Activated CD4-positive, alpha-beta T cell treated with anti-CD3 and anti-CD28 coated beads, Interleukin-2, amount 10 ng/mL, durations not matched to agents 24 days and 14 days (primary cell): ENCODE measurements at regions not wholly inside any gene's neighbourhood (a gene's known extent, or its start where the extent isn't known, plus 50 kb on each side); places are given as distances from the start of the nearest gene placed in this dataset.
"Not testable (repeated sequence)": the region's sequence is repeated elsewhere in the genome, so short reads cannot be mapped to it uniquely, and the experiment has no call there.

ENCODE experiments used
- DNase-seq: peaks from one replicate; pipeline ENCODE4 v3.0.0; 2022
- H3K27ac Mint-ChIP-seq: one replicate; pipeline ENCODE4 v1.8.0; 2022; ENCODE audit warnings: mild to moderate bottlenecking, mixed read lengths
- H3K27me3 Mint-ChIP-seq: one replicate; pipeline ENCODE4 v1.8.0; 2022; ENCODE audit warnings: mixed read lengths
- H3K36me3 Mint-ChIP-seq: one replicate; pipeline ENCODE4 v1.8.0; 2022; ENCODE audit warnings: low read depth, mild to moderate bottlenecking, mixed read lengths
- H3K4me1 Mint-ChIP-seq: one replicate; pipeline ENCODE4 v1.8.0; 2021; ENCODE audit warnings: mixed read lengths
- H3K4me3 Mint-ChIP-seq: one replicate; pipeline ENCODE4 v1.8.0; 2022; ENCODE audit warnings: mild to moderate bottlenecking, moderate library complexity, mixed read lengths
- H3K9me3 Mint-ChIP-seq: one replicate; pipeline ENCODE4 v1.8.0; 2021; ENCODE audit warnings: mixed read lengths
- intact Hi-C: fragments of 100-400 bp; cut with micrococcal nuclease; formaldehyde crosslinking; loops from one replicate; pipeline ENCODE4 v1.15.1; 2023

GRCh38 chr7:46912692-46913091 is 669.2 kb downstream of the TNS3 start:
- Mint-ChIP-seq H3K36me3 (no peaks in the 10 kb centered on the region), H3K9me3 (no peaks in the 10 kb centered on the region), H3K4me1 (no peaks in the 10 kb centered on the region), H3K4me3 (no peak overlapping the region), H3K27ac (no peak overlapping the region), H3K27me3 (no peaks in the 10 kb centered on the region)
- DNase-seq = no peak
- intact Hi-C loops = no loop called here

GRCh38 chr7:46909601-46910051 is 672.3 kb downstream of the TNS3 start:
- no peak overlapping the region for H3K27ac Mint-ChIP-seq

GRCh38 chr7:46908770-46909169 is 673.1 kb downstream of the TNS3 start:
- no peak for DNase-seq
- Mint-ChIP-seq H3K27ac (no peak overlapping the region), H3K27me3 (no peaks in the 10 kb centered on the region), H3K9me3 (no peaks in the 10 kb centered on the region), H3K4me1 (no peaks in the 10 kb centered on the region), H3K4me3 (no peak overlapping the region), H3K36me3 (no peaks in the 10 kb centered on the region)
- intact Hi-C loops = no loop called here

More at GRCh38 chr7:46909601-46910051, 672.3 kb downstream of the TNS3 start:
- H3K36me3 Mint-ChIP-seq = no peaks in the 10 kb centered on the region
- no peak overlapping the region for H3K4me3 Mint-ChIP-seq
- H3K27me3 Mint-ChIP-seq = no peaks in the 10 kb centered on the region
- no peaks in the 10 kb centered on the region for H3K4me1 Mint-ChIP-seq
- intact Hi-C loops = no loop called here
- DNase-seq = no peak
- H3K9me3 Mint-ChIP-seq = no peaks in the 10 kb centered on the region

- not testable (repeated sequence) for H3K9me3 Mint-ChIP-seq, H3K4me3 Mint-ChIP-seq, H3K4me1 Mint-ChIP-seq
Observed at GRCh38 chr7:46904523-46904922, 677.4 kb downstream of the TNS3 start.

GRCh38 chr7:46902463-46902862 is 679.4 kb downstream of the TNS3 start:
- H3K9me3 Mint-ChIP-seq = peaks cover 12% of the 10 kb centered on the region
- H3K27me3 Mint-ChIP-seq = no peaks in the 10 kb centered on the region
- intact Hi-C loops = no loop called here
- no peak for DNase-seq
- H3K36me3 Mint-ChIP-seq = no peaks in the 10 kb centered on the region
- no peak overlapping the region for H3K4me3 Mint-ChIP-seq
- H3K27ac Mint-ChIP-seq = no peak overlapping the region
- no peaks in the 10 kb centered on the region for H3K4me1 Mint-ChIP-seq

More at GRCh38 chr7:46904523-46904922, 677.4 kb downstream of the TNS3 start:
- H3K27me3 Mint-ChIP-seq, DNase-seq, H3K27ac Mint-ChIP-seq, intact Hi-C loops, H3K36me3 Mint-ChIP-seq: not testable (repeated sequence)

- no peaks in the 10 kb centered on the region for H3K36me3 Mint-ChIP-seq
- H3K9me3 Mint-ChIP-seq = peaks cover 12% of the 10 kb centered on the region
- H3K4me3 Mint-ChIP-seq = no peak overlapping the region
- H3K4me1 Mint-ChIP-seq = no peaks in the 10 kb centered on the region
- no peak overlapping the region for H3K27ac Mint-ChIP-seq
- intact Hi-C loops = no loop called here
- DNase-seq = no peak
- H3K27me3 Mint-ChIP-seq = no peaks in the 10 kb centered on the region
Observed at GRCh38 chr7:46900312-46901263, 681.3 kb downstream of the TNS3 start.

- intact Hi-C loops = no loop called here
Observed at GRCh38 chr7:46897381-46897780, 684.5 kb downstream of the TNS3 start.

GRCh38 chr7:46886669-46887374 is 695.1 kb downstream of the TNS3 start:
- no peak for DNase-seq
- H3K4me1 Mint-ChIP-seq = no peaks in the 10 kb centered on the region
- no peaks in the 10 kb centered on the region for H3K36me3 Mint-ChIP-seq
- no peaks in the 10 kb centered on the region for H3K27me3 Mint-ChIP-seq
- intact Hi-C loops = no loop called here
- no peak overlapping the region for H3K4me3 Mint-ChIP-seq
- no peaks in the 10 kb centered on the region for H3K9me3 Mint-ChIP-seq
- H3K27ac Mint-ChIP-seq = no peak overlapping the region

More at GRCh38 chr7:46897381-46897780, 684.5 kb downstream of the TNS3 start:
- Mint-ChIP-seq H3K36me3 (no peaks in the 10 kb centered on the region), H3K27ac (no peak overlapping the region), H3K9me3 (peaks cover 8% of the 10 kb centered on the region), H3K27me3 (no peaks in the 10 kb centered on the region), H3K4me3 (no peak overlapping the region), H3K4me1 (no peaks in the 10 kb centered on the region)
- DNase-seq = no peak

GRCh38 chr7:46885167-46885566 is 696.7 kb downstream of the TNS3 start:
- Mint-ChIP-seq H3K4me3 (no peak overlapping the region), H3K27me3 (no peaks in the 10 kb centered on the region), H3K4me1 (no peaks in the 10 kb centered on the region), H3K36me3 (no peaks in the 10 kb centered on the region), H3K9me3 (no peaks in the 10 kb centered on the region), H3K27ac (no peak overlapping the region)
- DNase-seq = no peak
- intact Hi-C loops = no loop called here

GRCh38 chr7:46881507-46882127 is 700.3 kb downstream of the TNS3 start:
- no peak overlapping the region for H3K4me3 Mint-ChIP-seq
- no peak overlapping the region for H3K27ac Mint-ChIP-seq
- H3K9me3 Mint-ChIP-seq = no peaks in the 10 kb centered on the region
- H3K36me3 Mint-ChIP-seq = no peaks in the 10 kb centered on the region
- DNase-seq = no peak
- H3K27me3 Mint-ChIP-seq = no peaks in the 10 kb centered on the region
- H3K4me1 Mint-ChIP-seq = no peaks in the 10 kb centered on the region
- intact Hi-C loops = no loop called here

GRCh38 chr7:46880508-46881196 is 701.3 kb downstream of the TNS3 start:
- no peak for DNase-seq
- intact Hi-C loops = no loop called here

GRCh38 chr7:46879783-46880182 is 702.1 kb downstream of the TNS3 start:
- H3K36me3 Mint-ChIP-seq = no peaks in the 10 kb centered on the region
- DNase-seq = no peak
- H3K4me3 Mint-ChIP-seq = no peak overlapping the region
- no peaks in the 10 kb centered on the region for H3K27me3 Mint-ChIP-seq
- no peak overlapping the region for H3K27ac Mint-ChIP-seq
- H3K9me3 Mint-ChIP-seq = no peaks in the 10 kb centered on the region
- H3K4me1 Mint-ChIP-seq = no peaks in the 10 kb centered on the region
- intact Hi-C loops = no loop called here

More at GRCh38 chr7:46880508-46881196, 701.3 kb downstream of the TNS3 start:
- Mint-ChIP-seq H3K4me1 (no peaks in the 10 kb centered on the region), H3K27me3 (no peaks in the 10 kb centered on the region), H3K9me3 (no peaks in the 10 kb centered on the region), H3K36me3 (no peaks in the 10 kb centered on the region), H3K27ac (no peak overlapping the region), H3K4me3 (no peak overlapping the region)

GRCh38 chr7:46871516-46871915 is 710.4 kb downstream of the TNS3 start:
- Mint-ChIP-seq H3K36me3 (no peaks in the 10 kb centered on the region), H3K4me1 (no peaks in the 10 kb centered on the region), H3K27me3 (no peaks in the 10 kb centered on the region), H3K4me3 (no peak overlapping the region), H3K27ac (no peak overlapping the region), H3K9me3 (no peaks in the 10 kb centered on the region)
- no peak for DNase-seq
- intact Hi-C loops = no loop called here
